HG02571 (cell line): ENCODE measurements at regions not wholly inside any gene's neighbourhood (a gene's known extent, or its start where the extent isn't known, plus 50 kb on each side); places are given as distances from the start of the nearest gene placed in this dataset.

Experiments
- ATAC-seq: cut with Tn5 transposase; IDR thresholded peaks from one replicate; pipeline ENCODE4 v1.9.1; 2021; ENCODE audit warnings: mild to moderate bottlenecking, moderate library complexity; ENCODE audit not compliant: unreplicated experiment

- no peak for ATAC-seq
Measured at GRCh38 chr13:72458701-72459100, 268.7 kb downstream of the MZT1 start.

GRCh38 chr13:72457151-72457550 is 270.3 kb downstream of the MZT1 start:
- ATAC-seq, result no peak

GRCh38 chr13:72456486-72456885 is 270.9 kb downstream of the MZT1 start:
- no peak for ATAC-seq

DNA sequence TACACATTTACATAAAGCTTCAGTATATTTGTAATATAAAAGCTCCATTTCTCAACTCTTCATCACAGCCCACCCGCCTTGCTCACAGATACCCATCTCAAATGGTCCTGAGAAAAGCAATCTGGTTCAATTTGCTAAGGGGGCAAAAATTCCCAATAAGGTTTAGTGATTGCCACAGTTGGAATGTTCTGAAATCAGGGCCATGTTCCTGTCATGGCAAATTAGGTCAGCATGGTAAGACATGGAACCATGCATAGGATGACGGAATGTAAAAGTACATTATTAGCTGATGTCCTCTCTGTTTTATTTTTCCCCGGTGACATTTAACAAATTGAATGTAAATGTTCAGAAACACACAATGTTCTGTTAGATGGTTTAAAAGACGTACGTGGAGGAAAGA is 274.3 kb downstream of the MZT1 start:
- no peak for ATAC-seq

DNA sequence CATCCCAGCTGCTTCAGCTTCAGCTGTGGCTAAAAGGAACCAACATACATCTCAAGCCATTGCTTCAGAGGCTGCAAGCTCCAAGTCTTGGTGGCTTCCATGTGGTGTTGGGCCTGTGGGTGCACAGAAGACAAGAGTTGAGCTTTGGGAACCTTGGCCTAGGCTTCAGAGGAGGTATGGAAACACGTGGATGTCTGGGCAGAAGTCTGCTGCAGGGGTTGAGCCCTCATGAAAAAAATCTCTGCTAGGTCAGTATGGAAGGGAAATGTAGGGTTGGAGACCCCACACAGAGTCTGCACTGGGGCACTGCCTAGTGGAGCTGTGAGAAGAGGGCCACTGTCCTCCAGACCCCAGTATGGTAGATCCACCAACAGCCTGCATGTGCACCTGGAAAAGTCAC is 279.3 kb downstream of the MZT1 start:
- ATAC-seq, result no peak

- no peak for ATAC-seq
Measured at GRCh38 chr13:72444999-72445398, 282.4 kb downstream of the MZT1 start.

- ATAC-seq, result no peak
Measured at GRCh38 chr13:72437458-72437857, 290.0 kb downstream of the MZT1 start.

- no peak for ATAC-seq
Measured at GRCh38 chr13:72435251-72435650, 292.2 kb downstream of the MZT1 start.

DNA sequence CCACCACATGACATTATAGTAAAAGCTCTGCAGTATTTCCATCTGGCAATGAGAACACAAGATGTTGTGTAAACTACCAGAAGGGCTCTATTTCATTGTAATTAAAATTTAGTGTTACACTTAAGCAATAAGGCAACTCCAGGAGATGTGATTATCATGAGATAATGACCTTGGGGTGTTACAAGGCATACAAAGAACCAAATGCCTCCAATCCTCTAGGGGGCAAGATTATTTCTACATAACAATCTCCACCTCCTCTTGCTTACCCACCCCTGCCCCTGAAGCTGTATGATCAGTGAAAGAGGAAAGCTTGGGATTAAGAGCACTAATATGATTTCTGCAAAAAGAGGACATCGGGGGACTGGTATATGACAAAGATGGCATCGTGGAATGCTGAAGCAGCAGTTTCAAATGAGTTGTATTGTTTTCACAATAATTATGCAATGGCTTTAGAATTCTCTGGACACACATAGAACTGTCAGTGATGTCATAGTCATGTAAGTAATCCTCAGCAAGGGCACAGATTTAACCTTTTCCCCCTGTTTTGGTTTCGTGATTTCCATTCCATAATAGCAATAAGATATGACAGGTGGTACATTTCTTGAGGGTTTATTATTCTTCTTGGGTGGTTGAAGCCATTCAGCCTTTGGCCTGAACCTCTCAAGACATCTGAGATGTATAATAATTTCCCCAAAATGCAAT is 295.3 kb downstream of the MZT1 start:
- no peak for ATAC-seq

DNA sequence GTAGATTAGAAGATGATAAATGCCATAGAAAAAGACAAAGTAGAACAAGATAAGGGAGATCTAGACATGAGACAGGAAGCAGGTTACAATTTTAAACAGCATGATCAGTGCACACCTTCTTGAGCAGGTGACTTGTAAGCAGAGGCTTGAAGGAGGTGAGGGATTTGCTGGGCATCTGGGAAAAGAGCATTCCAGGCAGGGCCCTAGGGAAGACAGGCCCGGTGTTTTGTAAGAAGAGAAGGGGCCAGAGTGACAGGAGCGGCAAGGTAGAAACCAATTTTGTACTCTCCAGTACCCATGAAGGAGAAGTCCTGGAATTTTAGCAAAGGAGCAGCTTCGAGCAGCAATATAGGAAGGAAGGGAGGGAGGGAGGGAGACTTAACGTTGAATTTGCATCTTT is 296.5 kb downstream of the MZT1 start:
- ATAC-seq, result no peak

GRCh38 chr13:72427757-72428528 is 299.5 kb downstream of the MZT1 start:
- ATAC-seq, result no peak

DNA sequence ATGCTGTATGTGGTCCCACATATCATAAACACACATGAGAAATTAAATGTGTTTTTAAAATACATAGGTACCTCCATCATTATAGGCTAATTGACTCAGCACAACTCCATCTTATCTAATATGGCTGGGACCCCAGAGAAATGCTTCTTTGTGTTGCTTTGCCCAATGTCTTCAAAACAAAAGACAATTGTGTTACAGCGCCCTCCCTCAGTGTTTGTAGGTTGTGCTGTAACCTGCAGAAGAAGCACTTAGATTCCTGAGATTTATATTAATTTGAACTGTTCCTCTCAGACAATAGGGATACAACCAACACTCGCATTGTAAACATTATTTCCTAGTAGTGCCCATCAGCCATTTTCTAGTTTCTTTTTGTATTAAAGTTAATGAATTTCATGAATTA is 303.4 kb downstream of the MZT1 start:
- no peak for ATAC-seq

DNA sequence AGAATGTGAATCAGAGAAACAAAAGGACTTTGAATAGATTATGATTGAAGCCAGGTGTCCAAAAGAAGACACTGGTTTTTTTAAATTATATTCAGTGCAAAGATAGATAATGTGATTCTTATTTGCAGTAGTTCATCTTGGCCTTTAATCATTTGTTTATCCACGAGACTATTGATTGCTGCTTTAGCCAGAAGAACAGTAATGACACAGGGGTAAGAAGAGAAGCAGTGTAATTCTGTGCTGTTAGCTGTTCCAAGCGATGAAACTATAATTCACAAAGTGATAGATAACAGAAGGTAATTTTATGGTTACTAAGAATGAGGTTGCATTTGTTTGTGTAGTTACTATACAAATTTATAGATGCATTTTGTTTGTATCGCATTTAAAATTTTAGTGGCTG is 311.6 kb downstream of the MZT1 start:
- ATAC-seq, result no peak

- no peak for ATAC-seq
Measured at GRCh38 chr13:72412481-72412880, 314.9 kb downstream of the MZT1 start.

- no peak for ATAC-seq
Measured at GRCh38 chr13:72405441-72405840, 322.0 kb downstream of the MZT1 start.

- ATAC-seq, result no peak
Measured at GRCh38 chr13:72403396-72404010, 323.9 kb downstream of the MZT1 start.

DNA sequence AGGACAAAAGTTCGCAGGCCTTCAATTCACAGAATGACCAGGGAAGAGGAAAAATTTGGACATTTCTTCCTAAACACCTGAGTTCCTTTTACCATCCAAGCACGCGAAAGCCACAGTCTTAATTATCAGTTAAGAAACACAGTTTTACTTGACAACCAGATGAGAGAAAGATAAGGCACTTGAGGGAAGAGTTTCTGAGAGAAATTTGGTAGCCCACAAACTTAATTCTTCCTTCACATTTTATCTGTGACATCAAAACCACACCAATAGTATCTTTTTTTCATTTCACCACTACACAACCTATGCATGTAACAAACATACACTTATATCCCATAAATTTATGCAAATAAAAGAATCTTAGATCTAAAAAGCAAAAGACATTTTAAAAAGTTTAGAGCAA is 326.6 kb downstream of the MZT1 start:
- no peak for ATAC-seq

- no peak for ATAC-seq
Measured at GRCh38 chr13:72399351-72399750, 328.1 kb downstream of the MZT1 start.

- ATAC-seq, result no peak
Measured at GRCh38 chr13:72397265-72397664, 330.2 kb downstream of the MZT1 start.

GRCh38 chr13:72390909-72391308 is 336.5 kb downstream of the MZT1 start:
- no peak for ATAC-seq

DNA sequence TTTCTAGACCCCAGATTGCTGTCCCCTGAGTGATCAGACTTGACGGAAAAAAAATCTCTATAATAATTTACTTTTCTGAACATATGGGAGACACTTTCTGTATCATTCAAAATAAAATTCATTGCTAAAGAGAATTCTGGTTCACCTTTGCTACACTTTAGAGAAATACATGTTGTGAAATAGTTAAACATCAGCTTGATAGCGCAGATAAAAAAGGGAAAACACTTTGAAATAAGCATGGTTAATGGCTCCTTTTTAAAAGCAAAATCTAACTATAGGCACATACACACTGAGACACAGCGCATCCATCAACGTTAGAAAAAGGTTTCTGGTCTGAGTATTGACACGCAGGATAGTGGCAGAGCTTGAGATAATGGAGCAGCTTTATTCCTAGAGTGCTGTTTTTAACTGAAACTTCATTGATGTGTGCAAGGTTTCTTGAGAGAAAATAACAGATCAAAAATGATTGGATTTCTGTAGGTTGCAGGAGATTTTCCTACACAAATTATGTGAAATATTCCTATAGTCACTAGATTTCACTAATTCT is 341.2 kb downstream of the MZT1 start:
- ATAC-seq, result no peak

DNA sequence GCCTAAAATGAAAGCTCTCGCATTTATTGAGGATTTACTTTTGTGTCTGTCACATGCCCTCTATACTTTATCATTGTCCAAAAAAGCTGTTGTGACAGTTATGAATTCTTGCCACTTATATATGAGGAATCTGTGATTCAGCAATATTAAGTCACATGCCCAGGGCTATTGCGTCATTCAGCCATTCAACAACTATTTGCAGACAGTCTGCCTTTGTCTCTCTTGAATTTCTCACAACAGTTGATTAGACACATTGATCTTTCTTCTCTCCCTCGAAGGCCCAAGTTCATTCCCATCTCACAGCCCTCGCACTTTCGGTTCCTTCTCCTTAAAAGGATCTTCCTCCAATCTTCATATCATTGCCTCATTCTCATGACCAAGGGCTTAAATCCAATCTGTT is 342.6 kb downstream of the MZT1 start:
- ATAC-seq, result no peak
